DMS153 treated with DMSO at 0.1 percent for 48 hours (cell line): ENCODE measurements at regions not wholly inside any gene's neighbourhood (a gene's known extent, or its start where the extent isn't known, plus 50 kb on each side); places are given as distances from the start of the nearest gene placed in this dataset.
"Not testable (repeated sequence)": the region's sequence is repeated elsewhere in the genome, so short reads cannot be mapped to it uniquely, and the experiment has no call there.

Experiments used
- DNase-seq: peaks from one replicate; lab custom pipeline; 2025; ENCODE audit not compliant: unreplicated experiment; lab: John Stamatoyannopoulos, UW

- DNase-seq, result no peak
Observed at GRCh38 chr5:92544036-92544435, 1037.0 kb downstream of the NR2F1-AS1 start.

GRCh38 chr5:92543201-92543600 lies 1037.8 kb downstream of the NR2F1-AS1 start:
- no peak for DNase-seq

GRCh38 chr5:92542017-92542416 lies 1039.0 kb downstream of the NR2F1-AS1 start:
- not testable (repeated sequence) for DNase-seq

GRCh38 chr5:92527311-92528078 lies 1053.5 kb downstream of the NR2F1-AS1 start:
- no peak for DNase-seq

GRCh38 chr5:92525131-92525530 lies 1055.9 kb downstream of the NR2F1-AS1 start:
- no peak for DNase-seq

GRCh38 chr5:92519811-92520632 lies 1061.0 kb downstream of the NR2F1-AS1 start:
- DNase-seq, result no peak

GRCh38 chr5:92518318-92518904 lies 1062.6 kb downstream of the NR2F1-AS1 start:
- DNase-seq, result no peak

GRCh38 chr5:92514896-92515295 lies 1066.1 kb downstream of the NR2F1-AS1 start:
- no peak for DNase-seq

- no peak for DNase-seq
Observed at GRCh38 chr5:92513067-92513466, 1068.0 kb downstream of the NR2F1-AS1 start.

- no peak for DNase-seq
Observed at GRCh38 chr5:92508271-92508670, 1072.7 kb downstream of the NR2F1-AS1 start.

GRCh38 chr5:92505925-92506324 lies 1075.1 kb downstream of the NR2F1-AS1 start:
- DNase-seq, result no peak

GRCh38 chr5:92505145-92505544 lies 1075.9 kb downstream of the NR2F1-AS1 start:
- no peak for DNase-seq

- DNase-seq, result no peak
Observed at GRCh38 chr5:92504346-92504745, 1076.7 kb downstream of the NR2F1-AS1 start.

- no peak for DNase-seq
Observed at GRCh38 chr5:92500752-92501151, 1080.3 kb downstream of the NR2F1-AS1 start.

GRCh38 chr5:92496545-92496944 lies 1084.5 kb downstream of the NR2F1-AS1 start:
- no peak for DNase-seq

- DNase-seq, result no peak
Observed at GRCh38 chr5:92494508-92494907, 1086.5 kb downstream of the NR2F1-AS1 start.

- no peak for DNase-seq
Observed at GRCh38 chr5:92492908-92493307, 1088.1 kb downstream of the NR2F1-AS1 start.

GRCh38 chr5:92484484-92484883 lies 1096.5 kb downstream of the NR2F1-AS1 start:
- DNase-seq, result no peak

- DNase-seq, result no peak
Observed at GRCh38 chr5:92472981-92473566, 1090.0 kb upstream of the ARRDC3 start.

- DNase-seq, result no peak
Observed at GRCh38 chr5:92471861-92472260, 1088.7 kb upstream of the ARRDC3 start.

GRCh38 chr5:92470770-92471169 lies 1087.7 kb upstream of the ARRDC3 start:
- no peak for DNase-seq
